HepG2 (cell line): ENCODE measurements at regions not wholly inside any gene's neighbourhood (a gene's known extent, or its start where the extent isn't known, plus 50 kb on each side); places are given as distances from the start of the nearest gene placed in this dataset.

Experiments used
- CEBPB ChIP-seq: IDR thresholded peaks from 2 replicates; pipeline ENCODE4 v1.6.1; 2011; ENCODE audit warnings: low read depth, low read length, improper control_type of control experiment, borderline replicate concordance
- CTCF ChIP-seq: sonication (generic); formaldehyde crosslinking; IDR thresholded peaks from 2 replicates; pipeline ENCODE4 v1.5.0; 2020; ENCODE audit warnings: mild to moderate bottlenecking, missing genetic modification reagents, moderate library complexity
- EZH2 ChIP-seq: conservative IDR thresholded peaks from 2 replicates; pipeline ENCODE4 v1.6.1; 2012; ENCODE audit warnings: mild to moderate bottlenecking, low read depth, low read length, moderate library complexity
- FOXM1 ChIP-seq: sonication (generic); formaldehyde crosslinking; IDR thresholded peaks from 2 replicates; pipeline ENCODE4 v1.5.0; 2020; ENCODE audit warnings: missing genetic modification reagents
- HNRNPLL ChIP-seq: fragments of 200-400 bp; formaldehyde crosslinking; IDR thresholded peaks from 2 replicates; pipeline ENCODE4 v1.6.1; 2017; ENCODE audit warnings: mild to moderate bottlenecking, low read depth, low read length; ENCODE audit not compliant: poor library complexity, severe bottlenecking
- PBX3 ChIP-seq: sonication (generic); formaldehyde crosslinking; IDR thresholded peaks from 2 replicates; pipeline ENCODE4 v1.8.1; 2023; ENCODE audit warnings: missing genetic modification reagents, inconsistent platforms, borderline replicate concordance
- REST ChIP-seq, 2 experiments: IDR thresholded peaks; 2 replicates each; pipeline ENCODE4 v1.6.1; 2011 to 2012; ENCODE audit warnings: low read length in 2 of 2, borderline replicate concordance in 1 of 2, low read depth in 1 of 2, mild to moderate bottlenecking in 1 of 2, moderate library complexity in 1 of 2
- SETDB1 ChIP-seq: sonication (generic); formaldehyde crosslinking; IDR thresholded peaks from 2 replicates; pipeline ENCODE4 v1.5.1; 2020; ENCODE audit warnings: missing genetic modification reagents, mild to moderate bottlenecking, borderline replicate concordance
- ZNF235 ChIP-seq: sonication (generic); formaldehyde crosslinking; IDR thresholded peaks from 2 replicates; pipeline ENCODE4 v1.8.1; 2023; ENCODE audit warnings: mild to moderate bottlenecking, missing genetic modification reagents, borderline replicate concordance
- ZNF24 ChIP-seq: fragments of 450-650 bp; IDR thresholded peaks from 2 replicates; pipeline ENCODE4 v1.6.1; 2017; ENCODE audit warnings: antibody characterized with exemption, mild to moderate bottlenecking
- ZNF34 ChIP-seq: sonication (generic); formaldehyde crosslinking; IDR thresholded peaks from 2 replicates; pipeline ENCODE4 v1.4.0; 2020; ENCODE audit warnings: mild to moderate bottlenecking, missing genetic modification reagents, borderline replicate concordance
- ZSCAN25 ChIP-seq: sonication (generic); formaldehyde crosslinking; IDR thresholded peaks from 2 replicates; pipeline ENCODE4 v1.8.0; 2022; ENCODE audit warnings: mild to moderate bottlenecking, missing genetic modification reagents

- TF ChIP-seq ZNF34 (CRISPR knock-in tag) (no peak), REST (IDR thresholded peaks at IDR 0.05; ENCODE audit: borderline replicate concordance in 1 of 2, low read depth in 1 of 2, low read length in 2 of 2) (no peak), PBX3 (no peak), ZNF235 (CRISPR knock-in tag) (no peak), CEBPB (no peak), SETDB1 (CRISPR knock-in tag) (no peak), ZSCAN25 (CRISPR knock-in tag) (no peak), CTCF (CRISPR knock-in tag) (no peak), HNRNPLL (no peak), EZH2 (no peak), ZNF24 (no peak), FOXM1 (CRISPR knock-in tag) (no peak)
Measured at GRCh38 chr13:33976965-33977364, 159.0 kb downstream of the RFC3 start.
